GM12865 (cell line): ENCODE measurements at regions not wholly inside any gene's neighbourhood (a gene's known extent, or its start where the extent isn't known, plus 50 kb on each side); places are given as distances from the start of the nearest gene placed in this dataset.
A peak's percentile ranks its signal among the peaks of the same experiment; 100 is the strongest.

Experiments used
- DNase-seq: peaks from one replicate; pipeline ENCODE4 v3.0.0; 2010; ENCODE audit warnings: low read depth
- H3K4me3 ChIP-seq: 2 replicates; pipeline ENCODE4 v1.5.1; 2011; ENCODE audit warnings: mild to moderate bottlenecking, low read depth, low read length, control low read depth
- TF ChIP-seq, protein P1 (sequence below): IDR thresholded peaks from 2 replicates; pipeline ENCODE4 v1.5.1; 2011; ENCODE audit warnings: low read length, control low read depth, low read depth, inconsistent platforms; ENCODE audit not compliant: insufficient read depth; ENCODE audit errors: missing control alignments

DNA sequence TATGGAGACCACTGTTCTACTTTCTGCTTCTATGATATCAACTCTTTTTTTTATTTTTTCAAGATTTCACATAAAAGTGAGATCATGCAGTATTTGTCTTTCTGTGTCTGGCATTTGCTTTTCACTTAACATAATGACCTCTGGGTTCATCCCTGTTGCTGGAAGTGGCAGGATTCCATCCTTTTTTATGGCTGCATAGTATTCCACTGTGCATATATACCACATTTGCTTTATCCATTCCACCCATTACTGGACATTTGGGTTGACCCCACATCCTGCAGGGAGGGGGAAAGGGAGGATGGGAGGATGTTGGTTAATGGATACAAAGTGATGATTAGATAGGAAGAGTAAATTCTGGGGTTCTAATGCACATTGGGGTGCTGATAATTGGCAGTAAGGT, 80.3 kb upstream of the NPTX2 start:
- TF ChIP-seq, protein P1, sequence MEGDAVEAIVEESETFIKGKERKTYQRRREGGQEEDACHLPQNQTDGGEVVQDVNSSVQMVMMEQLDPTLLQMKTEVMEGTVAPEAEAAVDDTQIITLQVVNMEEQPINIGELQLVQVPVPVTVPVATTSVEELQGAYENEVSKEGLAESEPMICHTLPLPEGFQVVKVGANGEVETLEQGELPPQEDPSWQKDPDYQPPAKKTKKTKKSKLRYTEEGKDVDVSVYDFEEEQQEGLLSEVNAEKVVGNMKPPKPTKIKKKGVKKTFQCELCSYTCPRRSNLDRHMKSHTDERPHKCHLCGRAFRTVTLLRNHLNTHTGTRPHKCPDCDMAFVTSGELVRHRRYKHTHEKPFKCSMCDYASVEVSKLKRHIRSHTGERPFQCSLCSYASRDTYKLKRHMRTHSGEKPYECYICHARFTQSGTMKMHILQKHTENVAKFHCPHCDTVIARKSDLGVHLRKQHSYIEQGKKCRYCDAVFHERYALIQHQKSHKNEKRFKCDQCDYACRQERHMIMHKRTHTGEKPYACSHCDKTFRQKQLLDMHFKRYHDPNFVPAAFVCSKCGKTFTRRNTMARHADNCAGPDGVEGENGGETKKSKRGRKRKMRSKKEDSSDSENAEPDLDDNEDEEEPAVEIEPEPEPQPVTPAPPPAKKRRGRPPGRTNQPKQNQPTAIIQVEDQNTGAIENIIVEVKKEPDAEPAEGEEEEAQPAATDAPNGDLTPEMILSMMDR: no peak
- DNase-seq: no peak

DNA sequence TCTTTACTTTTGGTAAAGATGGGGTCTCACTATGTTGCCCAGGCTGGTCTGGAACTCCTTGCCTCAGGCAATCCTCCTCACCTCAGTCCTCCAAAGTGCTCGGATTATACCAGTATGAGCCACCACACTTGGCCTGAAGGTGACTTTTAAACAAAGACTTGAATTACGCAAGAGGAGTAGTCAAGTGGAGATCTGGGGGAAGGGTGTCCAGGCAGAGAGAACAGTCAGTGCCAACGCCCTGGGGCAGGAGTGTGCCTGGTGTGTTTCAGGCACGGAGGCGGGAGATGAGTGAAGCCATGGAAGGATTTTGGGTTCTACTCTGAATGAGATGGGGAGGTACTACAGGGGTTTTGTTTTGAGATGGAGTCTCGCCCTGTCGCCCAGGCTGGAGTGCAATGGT, 82.6 kb upstream of the NPTX2 start:
- TF ChIP-seq, protein P1: no peak
- H3K4me3 ChIP-seq: no peak overlapping the region
- no peak for DNase-seq

More for the DNA sequence above, 80.3 kb upstream of the NPTX2 start:
- H3K4me3 ChIP-seq: no peak overlapping the region

DNA sequence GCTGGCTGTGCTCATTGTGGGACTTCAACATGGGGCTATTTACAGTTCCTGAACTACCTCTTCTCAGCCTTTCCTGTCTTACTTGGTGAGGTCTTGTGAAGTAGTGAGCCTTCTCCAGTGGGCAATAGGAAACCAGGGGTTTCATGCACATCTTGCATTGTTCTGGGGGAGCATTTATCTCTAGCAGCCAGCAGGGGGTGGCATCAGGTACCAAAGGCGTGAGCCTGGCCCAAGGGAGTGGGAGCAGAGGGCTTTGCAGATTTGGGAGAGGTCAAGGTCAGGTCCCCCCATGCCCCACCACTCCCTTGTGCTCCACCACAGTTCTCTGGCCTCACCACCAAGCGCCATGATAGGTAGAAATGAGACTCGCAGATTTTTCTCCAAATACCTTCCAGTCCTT, 85.4 kb upstream of the NPTX2 start:
- DNase-seq: peak; percentile 5
- TF ChIP-seq, protein P1: peak; percentile 23
- H3K4me3 ChIP-seq: no peak overlapping the region

DNA sequence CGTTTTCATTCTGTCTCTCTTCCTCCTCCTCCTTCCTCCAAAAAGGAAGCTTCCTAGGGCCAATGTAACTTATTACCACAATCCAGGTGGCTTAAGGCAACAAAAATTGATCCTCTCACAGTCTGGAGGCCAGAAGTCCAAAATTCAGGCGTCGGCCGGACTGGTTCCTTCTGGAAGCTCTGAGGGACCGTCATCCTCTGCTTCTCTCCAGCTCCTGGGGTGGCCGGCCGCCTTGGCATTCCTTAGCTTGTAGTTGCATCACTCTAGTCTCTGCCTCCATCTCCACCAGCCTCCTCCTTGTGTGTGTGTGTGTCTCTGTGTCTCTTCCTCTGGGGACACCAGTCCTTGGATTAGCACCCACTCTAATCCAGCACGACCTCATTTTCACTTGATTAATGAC, 89.0 kb upstream of the NPTX2 start:
- DNase-seq: no peak
- TF ChIP-seq, protein P1: no peak

DNA sequence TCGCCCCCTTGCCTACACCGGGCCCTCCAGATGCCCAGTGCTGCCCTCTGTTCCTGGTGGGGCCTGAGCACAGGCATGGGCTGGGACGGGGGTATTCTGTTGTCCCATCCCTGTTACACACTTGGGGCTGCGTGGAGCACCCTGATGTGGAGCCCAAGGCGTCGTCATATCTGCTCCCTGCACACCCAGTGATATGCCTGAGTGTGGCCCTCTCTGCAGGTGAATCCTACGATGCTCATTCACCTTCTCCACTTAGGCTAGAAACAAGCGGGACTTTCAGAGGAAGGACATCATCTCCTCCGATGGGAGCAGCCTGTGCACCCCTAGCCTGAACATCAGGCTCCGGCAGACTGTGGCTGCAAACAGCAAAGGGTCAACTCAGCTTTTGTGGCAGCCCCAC, 91.0 kb upstream of the NPTX2 start:
- H3K4me3 ChIP-seq: no peak overlapping the region
- TF ChIP-seq, protein P1: no peak
- no peak for DNase-seq

More for the DNA sequence above, 89.0 kb upstream of the NPTX2 start:
- no peak overlapping the region for H3K4me3 ChIP-seq

DNA sequence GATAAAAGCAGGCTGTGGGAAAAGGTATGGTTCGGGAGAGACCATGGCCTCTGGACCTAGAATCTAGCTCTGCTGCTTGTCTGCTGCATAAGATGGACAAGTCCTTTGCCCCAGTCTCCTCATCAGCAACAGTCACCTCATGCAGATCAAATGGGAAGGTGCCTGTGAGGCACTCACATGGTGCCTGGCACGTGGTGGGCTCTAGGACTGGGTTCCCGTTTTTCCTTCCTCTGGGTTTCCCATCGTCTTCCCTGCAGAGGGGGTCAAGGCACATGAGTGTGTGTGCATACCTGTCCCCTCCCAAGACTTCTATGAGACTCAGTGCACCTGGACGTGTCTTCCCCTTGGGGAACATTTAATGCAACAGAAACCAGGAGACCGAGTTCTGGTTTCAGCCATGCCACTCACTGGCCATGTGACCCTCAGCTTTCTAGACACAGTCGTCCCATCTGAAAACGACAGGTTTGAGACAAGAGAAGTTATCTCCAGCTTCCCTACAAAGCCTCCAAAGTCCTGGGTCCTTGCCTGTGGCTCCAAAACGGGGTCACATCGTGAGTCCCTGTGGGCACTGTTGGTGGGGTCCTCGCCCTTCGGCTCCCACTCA, 95.9 kb upstream of the NPTX2 start:
- TF ChIP-seq, protein P1: no peak
- H3K4me3 ChIP-seq: no peak overlapping the region
- no peak for DNase-seq

DNA sequence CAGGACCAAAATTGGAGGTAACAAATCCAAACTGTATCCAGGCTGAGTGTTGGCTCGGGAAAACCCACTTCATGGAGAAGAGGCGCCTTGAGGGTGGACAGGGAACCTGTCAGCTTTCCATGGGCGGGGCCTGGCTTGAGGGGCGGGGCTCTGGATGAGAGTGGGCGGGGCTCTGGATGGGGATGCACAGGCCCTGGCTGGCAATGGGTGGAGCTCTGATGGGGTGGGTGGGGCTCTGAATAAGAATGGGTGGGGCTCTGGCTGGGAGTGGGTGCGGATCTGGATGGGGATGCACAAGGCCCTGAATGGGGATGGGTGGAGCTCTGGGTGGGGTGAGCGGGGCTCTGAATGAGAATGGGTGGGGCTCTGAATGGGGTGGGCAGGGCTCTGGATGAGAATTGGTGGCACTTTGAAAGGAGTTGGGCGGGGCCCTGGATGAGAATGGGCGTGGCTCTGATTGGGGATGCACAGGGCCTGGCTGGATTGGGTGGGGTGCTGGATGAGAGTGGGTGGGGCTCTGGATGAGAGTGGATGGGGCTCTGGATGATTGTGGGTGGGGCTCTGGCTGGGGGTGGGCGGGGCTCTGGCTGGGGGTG, 96.6 kb upstream of the NPTX2 start:
- DNase-seq: no peak
- TF ChIP-seq, protein P1: no peak
- no peak overlapping the region for H3K4me3 ChIP-seq
